ENCODE measurements at regions not wholly inside any gene's neighbourhood (a gene's known extent, or its start where the extent isn't known, plus 50 kb on each side); places are given as distances from the start of the nearest gene placed in this dataset.

- Histone ChIP-seq H2AK9ac (replicated peaks; ENCODE audit: low read depth, low read length, poor library complexity) (no peak overlapping the region), H3K9me3 (ENCODE audit: control insufficient read depth, insufficient read depth, low read length) (peaks cover 8% of the 10 kb centered on the region), H2BK15ac (ENCODE audit: low read depth, low read length) (no peak overlapping the region), H4K91ac (ENCODE audit: insufficient read depth, low read depth, low read length) (no peak overlapping the region), H3K4me3 (ENCODE audit: insufficient read depth, low read depth, low read length) (no peak overlapping the region), H3K9me1 (ENCODE audit: insufficient read depth, low read length) (no peaks in the 10 kb centered on the region), H3K27me3 (ENCODE audit: control insufficient read depth, insufficient read depth, low read length) (no peaks in the 10 kb centered on the region), H4K20me1 (ENCODE audit: insufficient read depth, low read length) (no peaks in the 10 kb centered on the region), H3K4me1 (ENCODE audit: control insufficient read depth, insufficient read depth, low read length) (no peaks in the 10 kb centered on the region), H3K36me3 (ENCODE audit: control insufficient read depth, insufficient read depth, low read length) (no peaks in the 10 kb centered on the region), H2BK20ac (ENCODE audit: low read depth, low read length) (no peak overlapping the region), H3K9ac (ENCODE audit: low read depth, low read length) (no peak overlapping the region), H3K79me1 (ENCODE audit: low read depth in 1 of 2, low read length in 2 of 2) (no peaks in the 10 kb centered on the region), H4K8ac (ENCODE audit: low read depth in 2 of 2, low read length in 2 of 2) (no peak overlapping the region), H2AFZ (replicated peaks; ENCODE audit: low read length, poor library complexity) (no peak overlapping the region), H2BK120ac (ENCODE audit: low read depth, low read length) (no peak overlapping the region), H3K4me2 (ENCODE audit: low read depth, low read length) (no peak overlapping the region), H3K14ac (replicated peaks; ENCODE audit: low read depth, low read length) (no peak overlapping the region), H2BK5ac (ENCODE audit: low read depth, low read length, poor library complexity, severe bottlenecking) (no peak overlapping the region), H2AK5ac (ENCODE audit: low read depth, low read length) (no peak overlapping the region), H3K56ac (ENCODE audit: extremely low read depth, insufficient read depth, low read length) (no peak overlapping the region), H4K5ac (ENCODE audit: low read depth, low read length) (no peak overlapping the region), H3K4ac (ENCODE audit: low read depth, low read length) (no peak overlapping the region), H3K23ac (ENCODE audit: low read depth, low read length) (no peak overlapping the region), H3K18ac (ENCODE audit: low read depth, low read length) (no peak overlapping the region), H3K27ac (ENCODE audit: insufficient read depth, low read length) (no peak overlapping the region)
- ChIA-PET POLR2A (ENCODE audit: unreplicated experiment) (no interaction called here), CTCF (interaction anchor here (0.8 kb wide), 1 partner anchor 8 kb away, joined by 3 read pairs; no protein-coding TSS in a partner anchor)
- TF ChIP-seq RFX5 (IDR thresholded peaks at IDR 0.05; ENCODE audit: low read depth, low read length), result no peak
- TF ChIP-seq RCOR1 (IDR thresholded peaks at IDR 0.05; ENCODE audit: insufficient replicate concordance, low read length), result no peak
- DNase-seq (no peak), ATAC-seq (ENCODE audit: low read depth) (no peak)
- dilution Hi-C loops (cut with HindIII; ENCODE audit: low sequenced_read_pairs, unreplicated experiment) (no loop called here), intact Hi-C loops (cut with micrococcal nuclease) (loop anchor here (10.0 kb wide), 1 partner anchor 1661 kb away; no protein-coding TSS in a partner anchor), in situ Hi-C loops (cut with MboI; ENCODE audit: low sequenced_read_pairs) (no loop called here)
- BruUV-seq (replicated peaks), result no TSS peak
- no CpG with 5 or more reads among the region's 5 CpGs for WGBS, 2 experiments (ENCODE audit: extremely low coverage in 2 of 2, insufficient read length in 1 of 2)
Observed at GRCh38 chr5:162496100-162496808, 428.7 kb downstream of the GABRG2 start.

All from IMR-90 (cell line).